ENCODE measurements at regions not wholly inside any gene's neighbourhood (a gene's known extent, or its start where the extent isn't known, plus 50 kb on each side); places are given as distances from the start of the nearest gene placed in this dataset.

DNA sequence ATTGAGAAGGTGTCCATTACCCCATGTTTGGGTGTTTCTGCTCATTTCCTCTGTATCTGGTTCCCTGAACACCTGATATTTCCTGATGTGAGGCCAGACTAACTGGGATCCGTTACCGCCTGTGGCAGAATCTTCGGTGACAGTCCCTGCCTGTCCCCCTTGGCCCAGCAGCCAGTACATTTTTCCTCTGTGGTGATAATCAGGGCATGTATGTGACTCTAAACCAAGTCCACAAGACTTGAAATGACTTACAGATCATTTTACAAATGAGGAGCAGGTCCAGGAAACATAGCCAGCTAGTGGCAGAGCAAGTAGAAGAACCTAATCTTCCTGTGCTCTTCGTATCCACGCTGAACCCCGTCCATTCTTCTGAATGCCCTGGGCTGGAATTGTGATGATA lies 143.5 kb upstream of the IPO9 start:
- Histone ChIP-seq H3K36me3 (no peaks in the 10 kb centered on the region), H3K27me3 (ENCODE audit: low read depth) (no peaks in the 10 kb centered on the region), H3K4me3 (no peak overlapping the region), H3K4me1 (peaks cover 38% of the 10 kb centered on the region), H3K27ac (replicated peaks) (no peak overlapping the region), H3K9me3 (replicated peaks) (no peaks in the 10 kb centered on the region)
- intact Hi-C loops (cut with micrococcal nuclease) = no loop called here
- no peak for DNase-seq
- no peak for TF ChIP-seq CTCF (IDR thresholded peaks at IDR 0.05; ENCODE audit: borderline replicate concordance)

DNA sequence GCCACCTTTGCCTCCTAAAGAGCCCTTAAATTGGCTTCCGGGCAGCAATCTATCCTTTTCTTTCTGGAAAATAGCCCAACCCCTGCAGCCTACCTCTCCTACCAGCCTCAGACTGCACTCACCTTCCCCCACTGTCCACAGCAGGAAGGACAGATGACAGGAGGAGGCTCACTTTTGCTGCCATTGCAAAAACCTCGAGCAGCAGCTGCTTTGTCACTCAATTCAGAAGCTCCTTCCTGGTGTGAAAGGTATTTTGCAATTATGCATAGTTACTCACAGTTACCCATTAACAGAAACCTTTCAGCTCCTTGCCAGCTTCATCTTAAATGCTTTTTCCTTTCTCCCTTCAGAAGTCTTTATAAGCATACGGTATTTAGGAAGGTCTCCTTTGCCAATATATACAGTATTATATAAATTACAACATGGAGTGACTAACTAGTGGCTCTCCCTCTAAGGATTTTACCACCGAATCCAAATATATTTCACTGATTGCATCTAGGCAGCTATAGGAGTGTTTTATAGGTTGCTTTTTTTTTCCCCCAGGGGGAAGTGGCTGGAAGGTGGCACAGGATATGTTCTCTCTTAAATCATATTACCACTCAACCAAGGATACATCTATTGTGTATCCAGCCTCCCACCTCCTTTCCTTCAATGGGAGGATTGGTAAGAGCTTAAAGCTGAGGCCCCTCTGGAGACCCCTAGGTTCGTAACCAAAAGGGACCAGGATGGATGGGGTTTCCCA lies 142.1 kb upstream of the IPO9 start:
- H3K27me3 ChIP-seq (ENCODE audit: low read depth) = no peaks in the 10 kb centered on the region
- no peak for DNase-seq
- intact Hi-C loops (cut with micrococcal nuclease) = no loop called here
- no peak for TF ChIP-seq CTCF (IDR thresholded peaks at IDR 0.05; ENCODE audit: borderline replicate concordance)
- peaks cover 42% of the 10 kb centered on the region for H3K4me1 ChIP-seq
- H3K36me3 ChIP-seq = no peaks in the 10 kb centered on the region
- no peak overlapping the region for H3K27ac ChIP-seq (replicated peaks)
- H3K4me3 ChIP-seq = no peak overlapping the region
- no peaks in the 10 kb centered on the region for H3K9me3 ChIP-seq (replicated peaks)

DNA sequence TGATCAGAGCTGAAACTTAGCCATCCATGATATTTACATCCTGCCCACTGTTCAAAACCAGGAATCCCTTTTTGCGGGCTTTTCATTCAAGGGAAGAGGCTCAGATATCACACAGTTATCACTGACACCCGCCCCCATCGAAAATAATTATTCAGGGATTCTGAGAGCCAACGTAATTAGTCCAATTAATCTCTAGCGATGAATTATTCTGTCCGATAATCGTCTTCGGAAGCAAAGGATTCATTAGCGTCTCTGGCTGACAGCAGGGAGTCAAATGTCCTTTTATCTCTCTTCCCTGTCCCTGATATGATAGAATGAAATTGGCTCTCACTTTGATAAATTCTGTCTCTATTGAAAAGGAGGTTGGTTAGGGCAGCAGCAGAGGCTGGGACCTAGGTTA lies 140.4 kb upstream of the IPO9 start:
- no peak for TF ChIP-seq CTCF (IDR thresholded peaks at IDR 0.05; ENCODE audit: borderline replicate concordance)
- Histone ChIP-seq H3K4me3 (no peak overlapping the region), H3K9me3 (replicated peaks) (no peaks in the 10 kb centered on the region), H3K4me1 (peaks cover 52% of the 10 kb centered on the region), H3K27ac (replicated peaks) (no peak overlapping the region), H3K36me3 (no peaks in the 10 kb centered on the region), H3K27me3 (ENCODE audit: low read depth) (no peaks in the 10 kb centered on the region)
- intact Hi-C loops (cut with micrococcal nuclease) = no loop called here
- DNase-seq = no peak

DNA sequence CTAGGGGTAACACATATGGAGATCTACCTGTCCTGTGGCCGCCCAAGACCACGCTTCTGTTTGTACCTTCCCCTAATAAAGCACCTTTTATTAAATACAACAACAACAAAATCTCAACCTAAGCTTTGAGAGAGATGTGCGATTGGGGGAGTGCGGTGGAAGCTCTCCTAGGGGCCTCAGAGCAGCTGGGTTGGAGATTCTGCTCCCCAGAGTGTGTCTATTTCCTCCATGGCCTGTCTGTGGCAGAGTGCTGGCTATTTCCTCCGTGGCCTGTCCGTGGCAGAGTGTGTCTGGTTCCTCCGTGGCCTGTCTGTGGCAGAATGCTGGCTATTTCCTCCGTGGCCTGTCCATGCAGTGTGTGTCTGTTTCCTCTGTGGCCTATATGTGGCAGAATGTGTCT lies 139.3 kb upstream of the IPO9 start:
- Histone ChIP-seq H3K9me3 (replicated peaks) (no peaks in the 10 kb centered on the region), H3K36me3 (no peaks in the 10 kb centered on the region), H3K27me3 (ENCODE audit: low read depth) (no peaks in the 10 kb centered on the region), H3K27ac (replicated peaks) (no peak overlapping the region), H3K4me1 (peaks cover 62% of the 10 kb centered on the region), H3K4me3 (no peak overlapping the region)
- DNase-seq = no peak
- no peak for TF ChIP-seq CTCF (IDR thresholded peaks at IDR 0.05; ENCODE audit: borderline replicate concordance)
- intact Hi-C loops (cut with micrococcal nuclease) = no loop called here

GRCh38 chr1:201690528-201690927 lies 138.4 kb upstream of the IPO9 start:
- Histone ChIP-seq H3K4me3 (no peak overlapping the region), H3K4me1 (peaks cover 65% of the 10 kb centered on the region), H3K27me3 (ENCODE audit: low read depth) (no peaks in the 10 kb centered on the region), H3K36me3 (no peaks in the 10 kb centered on the region), H3K27ac (replicated peaks) (no peak overlapping the region), H3K9me3 (replicated peaks) (no peaks in the 10 kb centered on the region)
- DNase-seq = no peak
- intact Hi-C loops (cut with micrococcal nuclease) = no loop called here
- TF ChIP-seq CTCF (IDR thresholded peaks at IDR 0.05; ENCODE audit: borderline replicate concordance) = no peak

Measured in left ventricle myocardium inferior (tissue), 1 donor.